ENCODE measurements at regions not wholly inside any gene's neighbourhood (a gene's known extent, or its start where the extent isn't known, plus 50 kb on each side); places are given as distances from the start of the nearest gene placed in this dataset.

DNA sequence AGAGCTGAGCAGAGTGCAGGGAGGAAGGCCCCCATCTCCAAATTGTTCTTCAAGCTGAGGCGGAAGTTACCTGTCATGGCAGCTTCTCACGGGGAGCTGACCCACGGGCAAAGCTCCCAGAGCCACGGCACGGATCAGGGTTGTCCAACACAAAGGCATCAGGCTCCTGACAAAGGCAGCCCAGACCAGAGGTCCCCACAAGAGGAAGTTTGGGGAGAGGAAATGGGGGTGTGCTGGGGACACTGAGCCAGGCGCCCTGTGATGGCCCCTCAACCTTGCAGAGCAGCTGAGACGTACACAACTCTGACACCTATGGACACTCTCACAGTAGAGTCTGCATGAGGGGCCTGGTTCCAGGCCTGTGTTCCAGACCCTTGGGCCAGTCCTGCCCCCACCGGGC lies 95.6 kb downstream of the CTTN start:
- Histone ChIP-seq H3K9ac (no peak overlapping the region), H4K20me1 (ENCODE audit: insufficient read depth) (no peaks in the 10 kb centered on the region), H3K27me3 (ENCODE audit: insufficient read depth) (no peaks in the 10 kb centered on the region), H2AFZ (ENCODE audit: low read depth) (no peak overlapping the region), H3K9me3 (no peaks in the 10 kb centered on the region), H3K79me2 (ENCODE audit: insufficient read depth) (no peaks in the 10 kb centered on the region), H3K36me3 (replicated peaks in 1 of 2; ENCODE audit: control insufficient read depth in 1 of 2, insufficient read depth in 2 of 2, low read length in 1 of 2) (no peaks in the 10 kb centered on the region), H3K9me2 (no peaks in the 10 kb centered on the region), H3K4me2 (no peak overlapping the region), H3K4me1 (ENCODE audit: control insufficient read depth in 1 of 2, insufficient read depth in 2 of 2, low read depth in 1 of 2, low read length in 1 of 2) (no peaks in the 10 kb centered on the region; a peak in 1 of 4 replicates), H3K27ac (ENCODE audit: low read depth in 2 of 2, low read length in 1 of 2) (no peak overlapping the region), H3F3A (replicated peaks; ENCODE audit: insufficient read depth) (no peaks in the 10 kb centered on the region), H3K4me3 (ENCODE audit: low read depth in 2 of 2, low read length in 1 of 2) (no peak overlapping the region)
- TF ChIP-seq SMC3 (IDR thresholded peaks at IDR 0.05; ENCODE audit: low read depth, low read length) = no peak
- TF ChIP-seq EZH2phosphoT487 (IDR thresholded peaks at IDR 0.05; ENCODE audit: borderline replicate concordance, low read depth) = no peak
- no peak for TF ChIP-seq TAF1 (IDR thresholded peaks at IDR 0.05; ENCODE audit: borderline replicate concordance, low read depth, low read length)
- no peak for TF ChIP-seq NFIC (IDR thresholded peaks at IDR 0.05; ENCODE audit: borderline replicate concordance)
- TF ChIP-seq YY1 (IDR thresholded peaks at IDR 0.05; ENCODE audit: low read depth) = no peak
- TF ChIP-seq TEAD4 (IDR thresholded peaks at IDR 0.05; ENCODE audit: borderline replicate concordance, insufficient read depth) = no peak
- no peak for TF ChIP-seq JUND (IDR thresholded peaks at IDR 0.05)
- TF ChIP-seq, protein P1, sequence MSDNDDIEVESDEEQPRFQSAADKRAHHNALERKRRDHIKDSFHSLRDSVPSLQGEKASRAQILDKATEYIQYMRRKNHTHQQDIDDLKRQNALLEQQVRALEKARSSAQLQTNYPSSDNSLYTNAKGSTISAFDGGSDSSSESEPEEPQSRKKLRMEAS (IDR thresholded peaks at IDR 0.05; ENCODE audit: low read depth) = no peak
- TF ChIP-seq CHD2 (IDR thresholded peaks at IDR 0.05; ENCODE audit: low read length, partially characterized antibody) = no peak
- no peak for TF ChIP-seq MEF2A (IDR thresholded peaks at IDR 0.05; ENCODE audit: borderline replicate concordance, low read depth)
- TF ChIP-seq EP300 (IDR thresholded peaks at IDR 0.05; ENCODE audit: borderline replicate concordance in 1 of 2, low read depth in 1 of 2, low read length in 1 of 2) = no peak
- TF ChIP-seq NRF1 (IDR thresholded peaks at IDR 0.05; ENCODE audit: low read depth, low read length) = no peak
- no peak for TF ChIP-seq FOXJ3 (CRISPR knock-in tag; IDR thresholded peaks at IDR 0.05)
- TF ChIP-seq, protein P2, sequence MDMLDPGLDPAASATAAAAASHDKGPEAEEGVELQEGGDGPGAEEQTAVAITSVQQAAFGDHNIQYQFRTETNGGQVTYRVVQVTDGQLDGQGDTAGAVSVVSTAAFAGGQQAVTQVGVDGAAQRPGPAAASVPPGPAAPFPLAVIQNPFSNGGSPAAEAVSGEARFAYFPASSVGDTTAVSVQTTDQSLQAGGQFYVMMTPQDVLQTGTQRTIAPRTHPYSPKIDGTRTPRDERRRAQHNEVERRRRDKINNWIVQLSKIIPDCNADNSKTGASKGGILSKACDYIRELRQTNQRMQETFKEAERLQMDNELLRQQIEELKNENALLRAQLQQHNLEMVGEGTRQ (IDR thresholded peaks at IDR 0.05; ENCODE audit: borderline replicate concordance, low read depth, low read length) = no peak
- TF ChIP-seq FOSL2 (IDR thresholded peaks at IDR 0.05; ENCODE audit: borderline replicate concordance, low read depth) = no peak
- ChIA-PET CTCF (interaction anchor here (0.7 to 2.6 kb wide), 3 partner anchors 10 to 249 kb away, joined by 3 to 9 read pairs (median 4); no protein-coding TSS in a partner anchor), POLR2A (no interaction called here)
- DNase-seq = no peak
- WGBS (ENCODE audit: low lambda C conversion rate) = 66% methylated on average over 6 of the region's 8 CpGs

DNA sequence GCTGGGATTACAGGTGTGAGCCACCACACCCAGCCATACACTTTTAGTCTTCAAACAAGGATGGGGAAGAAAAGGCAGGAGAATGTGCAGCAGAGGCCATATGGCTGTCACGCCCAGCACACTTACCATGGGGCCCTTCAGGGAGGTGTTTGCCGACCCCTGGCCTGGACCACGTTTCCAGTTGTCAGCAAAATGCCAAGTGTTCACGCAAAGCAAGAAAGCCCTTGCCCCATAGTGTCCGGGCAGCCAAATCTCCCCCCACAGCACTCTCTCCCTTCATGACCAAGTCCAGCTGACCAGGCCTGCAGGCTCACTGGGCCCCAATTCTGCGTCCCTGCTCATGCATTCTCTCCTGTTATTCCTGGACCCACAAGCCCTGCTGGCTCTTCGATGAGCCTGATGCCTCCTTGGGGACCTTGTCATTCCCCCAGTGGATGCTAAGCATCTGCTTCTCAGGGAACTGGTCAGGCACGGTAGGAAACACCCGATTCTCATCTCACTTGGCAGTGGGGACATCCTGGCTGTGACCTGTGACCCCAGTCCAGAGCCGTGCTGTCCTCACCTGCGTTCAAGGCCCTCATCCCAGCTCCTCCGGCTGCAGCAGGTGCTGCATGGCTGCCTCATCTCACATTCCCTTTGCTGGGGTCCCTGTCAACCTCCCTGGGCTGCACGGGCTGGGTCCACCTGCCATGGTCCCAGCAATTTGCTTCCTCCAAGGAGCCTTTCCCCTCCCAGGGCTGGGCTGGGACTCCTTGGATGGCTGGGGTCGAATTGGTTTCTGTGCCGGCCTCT lies 96.4 kb downstream of the CTTN start:
- H3K9ac ChIP-seq = no peak overlapping the region
- no peak overlapping the region for H3K4me2 ChIP-seq
- no peaks in the 10 kb centered on the region for H3K79me2 ChIP-seq (ENCODE audit: insufficient read depth)
- H4K20me1 ChIP-seq (ENCODE audit: insufficient read depth) = no peaks in the 10 kb centered on the region
- no peak overlapping the region for H2AFZ ChIP-seq (ENCODE audit: low read depth)
- no peak overlapping the region for H3K4me3 ChIP-seq (ENCODE audit: low read depth in 2 of 2, low read length in 1 of 2)
- 53% methylated on average over 13 of the region's 15 CpGs for WGBS (ENCODE audit: low lambda C conversion rate)
- CTCF ChIA-PET = interaction anchor here (0.7 kb wide), 1 partner anchor 249 kb away, joined by 3 read pairs; no protein-coding TSS in a partner anchor
- H3F3A ChIP-seq (replicated peaks; ENCODE audit: insufficient read depth) = no peaks in the 10 kb centered on the region
- no peaks in the 10 kb centered on the region for H3K36me3 ChIP-seq (replicated peaks in 1 of 2; ENCODE audit: control insufficient read depth in 1 of 2, insufficient read depth in 2 of 2, low read length in 1 of 2)
- H3K4me1 ChIP-seq (ENCODE audit: control insufficient read depth in 1 of 2, insufficient read depth in 2 of 2, low read depth in 1 of 2, low read length in 1 of 2) = no peaks in the 10 kb centered on the region; a peak in 1 of 4 replicates
- no peak overlapping the region for H3K27ac ChIP-seq (ENCODE audit: low read depth in 2 of 2, low read length in 1 of 2)
- no peaks in the 10 kb centered on the region for H3K9me2 ChIP-seq
- DNase-seq = no peak
- no peaks in the 10 kb centered on the region for H3K27me3 ChIP-seq (ENCODE audit: insufficient read depth)
- no peaks in the 10 kb centered on the region for H3K9me3 ChIP-seq
- POLR2A ChIA-PET = no interaction called here
- TF ChIP-seq NFIC (IDR thresholded peaks at IDR 0.05; ENCODE audit: borderline replicate concordance) (no peak), FOXJ3 (CRISPR knock-in tag; IDR thresholded peaks at IDR 0.05) (no peak), RCOR1 (IDR thresholded peaks at IDR 0.05; ENCODE audit: low read length) (no peak), POLR2AphosphoS5 (IDR thresholded peaks at IDR 0.05; ENCODE audit: low read depth, low read length) (no peak), ELF1 (IDR thresholded peaks at IDR 0.05) (no peak), TEAD4 (IDR thresholded peaks at IDR 0.05; ENCODE audit: borderline replicate concordance, insufficient read depth) (no peak), FOXM1 (IDR thresholded peaks at IDR 0.05; ENCODE audit: low read depth) (no peak), CHD2 (IDR thresholded peaks at IDR 0.05; ENCODE audit: low read length, partially characterized antibody) (no peak), JUND (IDR thresholded peaks at IDR 0.05) (no peak), EP300 (IDR thresholded peaks at IDR 0.05; ENCODE audit: borderline replicate concordance in 1 of 2, low read depth in 1 of 2, low read length in 1 of 2) (no peak)
- TF ChIP-seq, protein P1 (IDR thresholded peaks at IDR 0.05; ENCODE audit: low read depth) = no peak
- TF ChIP-seq, protein P3, sequence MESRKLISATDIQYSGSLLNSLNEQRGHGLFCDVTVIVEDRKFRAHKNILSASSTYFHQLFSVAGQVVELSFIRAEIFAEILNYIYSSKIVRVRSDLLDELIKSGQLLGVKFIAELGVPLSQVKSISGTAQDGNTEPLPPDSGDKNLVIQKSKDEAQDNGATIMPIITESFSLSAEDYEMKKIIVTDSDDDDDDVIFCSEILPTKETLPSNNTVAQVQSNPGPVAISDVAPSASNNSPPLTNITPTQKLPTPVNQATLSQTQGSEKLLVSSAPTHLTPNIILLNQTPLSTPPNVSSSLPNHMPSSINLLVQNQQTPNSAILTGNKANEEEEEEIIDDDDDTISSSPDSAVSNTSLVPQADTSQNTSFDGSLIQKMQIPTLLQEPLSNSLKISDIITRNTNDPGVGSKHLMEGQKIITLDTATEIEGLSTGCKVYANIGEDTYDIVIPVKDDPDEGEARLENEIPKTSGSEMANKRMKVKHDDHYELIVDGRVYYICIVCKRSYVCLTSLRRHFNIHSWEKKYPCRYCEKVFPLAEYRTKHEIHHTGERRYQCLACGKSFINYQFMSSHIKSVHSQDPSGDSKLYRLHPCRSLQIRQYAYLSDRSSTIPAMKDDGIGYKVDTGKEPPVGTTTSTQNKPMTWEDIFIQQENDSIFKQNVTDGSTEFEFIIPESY (IDR thresholded peaks at IDR 0.05; ENCODE audit: borderline replicate concordance, low read depth) = no peak

Data from SK-N-SH (cell line).